Lung (tissue), 11 donors: ENCODE measurements at regions not wholly inside any gene's neighbourhood (a gene's known extent, or its start where the extent isn't known, plus 50 kb on each side); places are given as distances from the start of the nearest gene placed in this dataset.

ENCODE experiments used
- ATAC-seq: fragments of 200-7000 bp; cut with Tn5 transposase; one replicate; pipeline ENCODE4 v1.9.1; 2020; ENCODE audit warnings: moderate number of reproducible peaks; ENCODE audit not compliant: insufficient read depth, low FRiP score
- DNase-seq, 3 donors: peaks; one replicate each; pipeline ENCODE4 v3.0.0-alpha.2; 2013 to 2017
- H3K27ac ChIP-seq, 2 donors: one replicate each; pipeline ENCODE4 v1.5.1; 2013; ENCODE audit warnings: mild to moderate bottlenecking in 2 of 2, moderate library complexity in 2 of 2, control low read depth in 1 of 2, inconsistent platforms in 1 of 2, low read depth in 1 of 2, low read length in 1 of 2
- H3K27me3 ChIP-seq, 3 donors: one replicate each; pipeline ENCODE4 v1.5.1; 2013; ENCODE audit warnings: low read length in 2 of 3; ENCODE audit not compliant: control insufficient read depth in 3 of 3, insufficient read depth in 3 of 3
- H3K36me3 ChIP-seq, 4 donors: one replicate each; pipeline ENCODE4 v1.5.1; 2013; ENCODE audit warnings: low read length in 4 of 4, mild to moderate bottlenecking in 1 of 4, moderate library complexity in 1 of 4; ENCODE audit not compliant: control insufficient read depth in 4 of 4, insufficient read depth in 4 of 4
- H3K4me1 ChIP-seq, 5 donors: one replicate each; pipeline ENCODE4 v1.5.1; 2013; ENCODE audit warnings: low read length in 5 of 5, mild to moderate bottlenecking in 2 of 5, moderate library complexity in 1 of 5; ENCODE audit not compliant: control insufficient read depth in 5 of 5, insufficient read depth in 5 of 5
- H3K4me3 ChIP-seq: one replicate; pipeline ENCODE4 v1.5.1; 2013; ENCODE audit warnings: mild to moderate bottlenecking, control low read depth, moderate library complexity
- H3K9ac ChIP-seq, 2 donors: one replicate each; pipeline ENCODE4 v1.5.1; 2013; ENCODE audit warnings: low read length in 2 of 2, control low read depth in 1 of 2; ENCODE audit not compliant: insufficient read depth in 1 of 2
- H3K9me3 ChIP-seq, 4 donors: one replicate each; pipeline ENCODE4 v1.5.1; 2013; ENCODE audit warnings: low read length in 3 of 4, mild to moderate bottlenecking in 1 of 4, moderate library complexity in 1 of 4; ENCODE audit not compliant: control insufficient read depth in 4 of 4, insufficient read depth in 3 of 4
- WGBS, 2 donors: extraction: QIAGEN DNeasy Blood & Tissue Kit; methylation state at CpG; one replicate each; pipeline ENCODE4 v1.1.7; 2013; 5-methylcytosine and 5-hydroxymethylcytosine counted together
- TF ChIP-seq, protein P1 (sequence below): IDR thresholded peaks from 2 replicates; pipeline ENCODE4 v1.5.1; 2012; ENCODE audit warnings: mild to moderate bottlenecking; ENCODE audit errors: control extremely low read depth, extremely low read depth
- donor health status: control.
- donor health status: control.
- donor health status: Bipolar disorder and iron deficiency.
- donor health status: healthy.
- donor health status: DM: yes; HTN: yes; CAD: no.

DNA sequence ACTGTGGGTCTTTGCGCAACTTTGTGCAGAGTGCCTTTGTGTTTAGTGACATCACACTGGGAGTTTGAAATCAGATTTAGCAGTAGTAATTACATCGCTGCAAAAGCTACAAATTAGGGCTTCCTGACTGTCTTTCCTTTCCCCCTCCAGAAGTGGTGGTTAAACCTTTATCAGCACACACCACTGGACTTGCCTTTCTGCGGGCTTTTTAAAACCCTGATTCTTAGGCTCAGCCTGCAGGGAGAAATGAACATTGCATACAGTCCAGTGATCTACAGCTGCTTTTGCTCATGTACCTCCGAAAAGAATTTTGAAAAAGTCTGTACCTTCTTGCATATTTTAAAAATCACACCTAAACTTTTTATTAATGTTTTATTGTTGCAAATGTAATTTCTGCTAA lies 219.7 kb upstream of the NAALADL2 start:
- WGBS, 2 donors, result 84 to 86% methylated on average over 4 of the region's 4 CpGs
- TF ChIP-seq, protein P1, sequence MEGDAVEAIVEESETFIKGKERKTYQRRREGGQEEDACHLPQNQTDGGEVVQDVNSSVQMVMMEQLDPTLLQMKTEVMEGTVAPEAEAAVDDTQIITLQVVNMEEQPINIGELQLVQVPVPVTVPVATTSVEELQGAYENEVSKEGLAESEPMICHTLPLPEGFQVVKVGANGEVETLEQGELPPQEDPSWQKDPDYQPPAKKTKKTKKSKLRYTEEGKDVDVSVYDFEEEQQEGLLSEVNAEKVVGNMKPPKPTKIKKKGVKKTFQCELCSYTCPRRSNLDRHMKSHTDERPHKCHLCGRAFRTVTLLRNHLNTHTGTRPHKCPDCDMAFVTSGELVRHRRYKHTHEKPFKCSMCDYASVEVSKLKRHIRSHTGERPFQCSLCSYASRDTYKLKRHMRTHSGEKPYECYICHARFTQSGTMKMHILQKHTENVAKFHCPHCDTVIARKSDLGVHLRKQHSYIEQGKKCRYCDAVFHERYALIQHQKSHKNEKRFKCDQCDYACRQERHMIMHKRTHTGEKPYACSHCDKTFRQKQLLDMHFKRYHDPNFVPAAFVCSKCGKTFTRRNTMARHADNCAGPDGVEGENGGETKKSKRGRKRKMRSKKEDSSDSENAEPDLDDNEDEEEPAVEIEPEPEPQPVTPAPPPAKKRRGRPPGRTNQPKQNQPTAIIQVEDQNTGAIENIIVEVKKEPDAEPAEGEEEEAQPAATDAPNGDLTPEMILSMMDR, result no peak
- H3K4me3 ChIP-seq, result no peak overlapping the region

DNA sequence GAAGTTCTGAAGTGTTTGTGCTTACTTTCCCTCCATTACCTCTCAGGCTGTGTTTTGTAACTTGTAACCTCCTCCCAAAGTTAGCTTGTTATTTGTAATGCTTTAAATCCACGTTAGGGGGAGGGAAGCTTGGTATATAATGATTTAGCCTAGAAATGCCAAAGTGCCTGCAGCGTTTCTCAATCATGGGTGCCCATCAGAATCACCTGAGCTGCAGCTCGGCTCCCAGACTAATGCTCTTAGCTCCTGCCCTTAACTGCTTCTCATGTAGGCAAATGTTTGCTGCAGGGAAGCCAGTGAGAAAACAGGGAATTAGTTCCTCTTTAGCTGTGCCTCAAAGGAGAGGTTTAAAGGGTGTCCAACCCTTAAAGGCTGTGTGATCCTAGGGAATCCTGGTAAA lies 219.2 kb upstream of the NAALADL2 start:
- no peak overlapping the region for H3K4me3 ChIP-seq
- TF ChIP-seq, protein P1, result no peak
- no peaks in the 10 kb centered on the region for H3K36me3 ChIP-seq
- DNase-seq (no peak), ATAC-seq (no peak)
- WGBS, 2 donors, result 80 to 86% methylated on average over 3 of the region's 3 CpGs
- no peaks in the 10 kb centered on the region for H3K9me3 ChIP-seq
- no peaks in the 10 kb centered on the region for H3K4me1 ChIP-seq
- H3K9ac ChIP-seq, result no peak overlapping the region
- H3K27ac ChIP-seq, result no peak overlapping the region
- no peaks in the 10 kb centered on the region for H3K27me3 ChIP-seq

More for the DNA sequence above, 219.7 kb upstream of the NAALADL2 start:
- Histone ChIP-seq H3K9ac (no peak overlapping the region), H3K27ac (no peak overlapping the region), H3K9me3 (no peaks in the 10 kb centered on the region), H3K27me3 (no peaks in the 10 kb centered on the region), H3K4me1 (no peaks in the 10 kb centered on the region), H3K36me3 (no peaks in the 10 kb centered on the region)
- ATAC-seq, result no peak
- no peak for DNase-seq

DNA sequence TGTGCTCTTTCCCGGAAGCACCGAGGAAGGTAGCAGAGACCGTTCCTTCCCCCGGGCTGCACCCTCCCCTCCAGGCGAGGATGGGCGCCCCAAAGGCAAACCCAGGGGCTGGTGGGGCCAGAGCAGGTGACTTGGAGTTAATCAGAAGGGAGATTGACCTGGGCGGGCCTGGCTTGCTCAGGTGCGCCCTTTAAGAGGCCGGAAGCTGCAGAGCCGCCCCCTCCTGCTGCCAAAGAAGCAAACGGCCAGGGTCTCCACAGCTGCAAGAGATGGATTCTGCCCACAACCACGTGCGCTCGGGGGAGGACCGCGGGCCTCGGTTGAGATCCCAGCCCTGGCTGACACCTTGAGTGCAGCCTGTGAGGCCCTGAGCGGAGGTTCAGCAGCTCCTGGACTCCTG lies 218.2 kb upstream of the NAALADL2 start:
- DNase-seq (no peak), ATAC-seq (no peak)
- Histone ChIP-seq H3K36me3 (no peaks in the 10 kb centered on the region), H3K27me3 (no peaks in the 10 kb centered on the region), H3K9me3 (no peaks in the 10 kb centered on the region), H3K9ac (no peak overlapping the region), H3K27ac (no peak overlapping the region), H3K4me1 (no peaks in the 10 kb centered on the region), H3K4me3 (no peak overlapping the region)
- TF ChIP-seq, protein P1, result no peak
- 95 to 97% methylated on average over 18 of the region's 18 CpGs for WGBS, 2 donors

DNA sequence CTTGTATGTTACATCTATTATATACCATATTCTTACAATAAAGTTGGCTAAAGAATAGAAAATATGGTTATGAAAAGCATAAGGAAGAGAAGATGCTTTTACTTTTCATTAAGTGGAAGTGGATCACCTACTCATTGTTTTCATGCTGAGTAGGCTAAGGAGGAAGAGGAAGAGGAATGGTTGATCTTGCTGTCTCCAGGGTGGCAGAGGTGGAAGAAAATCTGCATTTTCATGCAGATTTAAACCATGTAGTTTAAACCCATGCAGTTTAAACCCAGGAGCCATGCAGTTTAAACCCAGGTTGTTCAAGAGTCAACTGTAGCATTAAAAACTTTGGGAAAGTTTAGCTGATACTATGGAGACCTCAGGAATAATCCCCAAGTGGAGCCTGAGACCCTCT lies 214.8 kb upstream of the NAALADL2 start:
- Histone ChIP-seq H3K36me3 (no peaks in the 10 kb centered on the region), H3K9me3 (no peaks in the 10 kb centered on the region), H3K27me3 (no peaks in the 10 kb centered on the region), H3K27ac (no peak overlapping the region), H3K4me1 (no peaks in the 10 kb centered on the region), H3K9ac (no peak overlapping the region), H3K4me3 (no peak overlapping the region)
- TF ChIP-seq, protein P1, result no peak
- ATAC-seq (no peak), DNase-seq (no peak)
